Renal cortical epithelial cell (primary cell): ENCODE measurements at regions not wholly inside any gene's neighbourhood (a gene's known extent, or its start where the extent isn't known, plus 50 kb on each side); places are given as distances from the start of the nearest gene placed in this dataset.
"Not testable (repeated sequence)": the region's sequence is repeated elsewhere in the genome, so short reads cannot be mapped to it uniquely, and the experiment has no call there.

Source experiments
- DNase-seq: peaks from one replicate; pipeline ENCODE4 v3.0.0-alpha.2; 2011; ENCODE audit warnings: low read depth

- no peak for DNase-seq
Observed at GRCh38 chr12:83365317-83365716, 678.6 kb downstream of the TMTC2 start.

GRCh38 chr12:83361475-83361874 lies 674.8 kb downstream of the TMTC2 start:
- no peak for DNase-seq

GRCh38 chr12:83361071-83361470 lies 674.4 kb downstream of the TMTC2 start:
- DNase-seq, result no peak

DNA sequence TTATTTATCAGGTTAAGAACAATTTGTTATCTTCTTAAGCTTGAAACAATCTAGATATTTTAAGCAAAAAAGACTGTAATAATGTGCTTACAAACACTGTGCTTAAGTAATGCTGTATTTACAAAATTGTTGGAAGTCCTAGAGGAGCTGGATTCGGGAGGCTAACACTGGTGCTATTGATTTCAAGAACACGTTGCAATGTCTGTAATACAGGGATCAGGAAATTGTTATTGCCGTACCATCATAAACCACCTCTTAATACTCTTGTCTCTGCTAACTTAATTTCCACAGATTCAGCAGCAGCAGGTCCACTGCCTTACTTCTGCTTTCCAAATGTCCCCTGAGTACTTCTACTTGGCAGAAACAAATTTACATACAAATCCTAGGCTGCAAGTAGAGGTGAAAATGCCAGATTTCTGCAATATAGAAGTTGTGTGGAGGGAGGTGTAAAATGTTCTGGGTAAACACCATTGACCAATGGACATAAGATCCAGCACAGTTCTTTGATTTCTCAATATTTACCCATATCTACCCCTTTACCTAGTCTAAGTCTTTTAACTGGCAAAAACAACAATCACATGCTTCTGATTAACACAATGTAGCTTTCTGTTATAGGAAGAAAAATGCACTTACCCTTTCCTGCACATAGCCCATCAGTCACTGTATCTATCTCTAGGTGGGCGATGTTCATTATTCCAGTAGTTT lies 663.4 kb downstream of the TMTC2 start:
- no peak for DNase-seq

GRCh38 chr12:83346333-83346732 lies 659.6 kb downstream of the TMTC2 start:
- no peak for DNase-seq

- DNase-seq, result no peak
Observed at GRCh38 chr12:83343767-83344166, 657.1 kb downstream of the TMTC2 start.

- no peak for DNase-seq
Observed at GRCh38 chr12:83335748-83336147, 649.0 kb downstream of the TMTC2 start.

DNA sequence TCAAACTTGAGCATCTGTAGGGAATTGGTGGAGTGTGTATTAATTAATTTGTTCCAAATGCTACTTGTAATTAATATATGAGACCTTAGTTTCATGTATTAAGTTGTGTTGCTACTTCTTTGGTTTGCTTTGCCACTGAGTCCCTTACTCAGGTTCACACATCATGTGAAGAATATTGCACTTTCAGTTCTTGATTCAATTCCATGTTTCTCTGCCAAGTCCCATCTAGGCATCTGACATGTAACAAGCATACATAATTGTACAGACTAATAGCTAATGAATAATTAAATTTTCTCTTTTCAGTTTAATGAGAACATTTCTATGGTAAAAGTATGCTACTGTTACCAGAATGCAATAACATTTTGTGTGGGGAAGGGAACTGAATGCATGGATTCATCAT lies 640.0 kb downstream of the TMTC2 start:
- no peak for DNase-seq

DNA sequence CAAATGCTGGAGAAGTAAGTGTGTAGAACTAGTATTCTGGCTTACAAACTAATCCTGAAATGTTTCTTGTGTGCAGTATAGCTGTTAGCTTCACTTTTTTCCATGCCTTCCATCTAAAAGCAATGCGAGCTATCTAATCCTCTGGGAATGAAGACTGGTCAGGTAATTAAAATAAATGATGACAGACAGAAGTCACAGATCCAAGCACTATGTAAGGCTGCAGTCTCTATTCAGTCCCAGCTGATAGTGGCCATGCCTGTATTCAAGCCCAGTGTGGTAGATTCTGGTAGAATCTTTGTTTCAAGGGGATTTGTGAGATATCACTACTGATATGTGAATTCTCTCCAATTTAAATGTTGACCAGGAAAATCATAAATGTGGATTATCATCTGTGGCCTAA lies 637.2 kb downstream of the TMTC2 start:
- DNase-seq, result no peak

DNA sequence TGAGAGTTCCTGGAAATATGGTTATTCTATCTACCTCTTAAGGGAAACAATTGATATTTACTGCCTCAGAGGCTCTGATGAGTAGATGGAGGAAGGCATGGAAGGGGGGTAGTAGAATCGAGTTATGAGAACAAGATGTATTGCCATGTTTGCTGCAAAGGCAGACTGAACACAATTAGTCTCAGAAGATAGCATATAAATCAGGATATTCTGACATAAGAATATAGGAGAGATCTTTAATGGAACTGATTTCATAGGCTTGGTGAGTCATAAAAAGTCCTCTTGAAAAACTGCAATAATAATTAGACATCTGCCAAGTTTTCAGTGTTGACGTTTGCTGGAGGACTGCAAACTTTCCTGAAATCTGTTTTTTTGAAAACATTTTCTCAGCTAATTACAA lies 636.1 kb downstream of the TMTC2 start:
- no peak for DNase-seq

- DNase-seq, result no peak
Observed at GRCh38 chr12:83321971-83322370, 635.3 kb downstream of the TMTC2 start.

DNA sequence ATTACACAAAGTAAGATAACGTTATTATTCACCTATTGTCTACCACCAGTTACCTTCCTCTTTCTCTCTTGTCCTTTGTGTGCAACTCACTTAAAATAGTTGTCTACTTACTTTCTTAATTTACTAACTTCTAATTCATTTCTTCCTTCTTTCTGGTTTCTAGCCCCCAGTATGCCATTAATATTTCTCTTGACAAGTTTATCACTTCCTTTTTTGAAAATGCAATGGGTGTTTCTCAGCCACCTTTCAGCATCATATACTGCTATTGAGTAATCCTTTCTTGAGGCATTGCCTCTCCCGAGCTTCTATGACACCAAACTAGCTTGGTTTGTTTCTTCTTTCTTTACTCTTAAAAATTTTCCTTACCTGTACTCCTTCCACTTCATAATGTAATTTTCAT lies 633.6 kb downstream of the TMTC2 start:
- DNase-seq, result no peak

GRCh38 chr12:83318386-83319098 lies 631.8 kb downstream of the TMTC2 start:
- no peak for DNase-seq

DNA sequence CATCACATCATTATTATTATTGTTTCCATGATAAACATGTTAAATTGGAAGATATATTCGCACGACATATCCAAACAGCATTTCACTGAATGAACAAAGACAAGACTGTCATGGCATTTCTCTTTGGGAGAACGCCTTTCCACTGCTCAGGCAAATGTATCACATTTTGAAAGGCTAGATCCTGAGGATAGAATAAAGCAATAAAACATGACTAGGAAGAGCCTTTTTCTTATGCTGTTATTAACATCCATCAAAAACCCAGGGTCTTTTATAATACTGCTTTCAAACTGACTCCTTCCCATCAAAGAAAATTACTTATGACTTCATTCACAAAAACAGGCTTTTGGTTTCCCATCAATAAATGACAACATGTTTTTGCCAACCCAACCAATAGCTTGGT lies 630.9 kb downstream of the TMTC2 start:
- no peak for DNase-seq

- no peak for DNase-seq
Observed at GRCh38 chr12:83313827-83314226, 627.1 kb downstream of the TMTC2 start.

DNA sequence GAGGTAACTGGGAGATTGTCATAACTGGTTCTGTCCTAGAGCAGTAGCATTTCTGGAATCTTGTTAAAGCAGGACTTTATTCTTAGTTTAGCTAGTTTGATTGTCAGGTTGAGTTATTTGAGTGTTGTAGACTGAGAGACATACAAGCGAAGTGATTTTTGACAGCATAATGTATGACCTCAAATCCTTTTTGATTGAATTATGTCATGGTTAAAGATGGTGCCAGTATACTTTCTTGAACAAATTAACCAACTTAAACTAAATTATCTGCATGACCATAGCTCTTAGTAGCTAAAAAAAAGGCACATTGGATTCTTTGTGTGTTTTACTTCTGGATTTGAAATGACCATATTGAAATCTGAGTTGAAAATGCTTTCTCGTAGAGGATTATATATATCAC lies 626.6 kb downstream of the TMTC2 start:
- no peak for DNase-seq

DNA sequence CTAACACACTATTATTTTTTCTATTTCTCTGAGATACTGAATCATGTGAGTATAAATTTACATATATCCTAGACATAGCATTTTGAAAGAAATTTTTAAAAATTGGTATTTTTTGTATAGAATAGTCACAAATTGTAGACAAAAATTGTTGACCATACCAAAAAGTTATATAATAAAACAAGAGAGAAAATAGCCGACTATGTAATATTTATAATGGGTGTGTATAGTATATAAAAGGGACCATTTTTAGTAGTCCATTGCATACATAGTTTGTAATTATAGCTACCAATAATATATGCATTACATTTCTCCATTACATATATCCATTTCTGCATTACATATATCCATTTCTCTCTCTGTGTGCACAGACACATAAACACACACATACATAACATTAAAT lies 590.2 kb downstream of the TMTC2 start:
- DNase-seq, result no peak

GRCh38 chr12:83271201-83271600 lies 584.5 kb downstream of the TMTC2 start:
- no peak for DNase-seq

DNA sequence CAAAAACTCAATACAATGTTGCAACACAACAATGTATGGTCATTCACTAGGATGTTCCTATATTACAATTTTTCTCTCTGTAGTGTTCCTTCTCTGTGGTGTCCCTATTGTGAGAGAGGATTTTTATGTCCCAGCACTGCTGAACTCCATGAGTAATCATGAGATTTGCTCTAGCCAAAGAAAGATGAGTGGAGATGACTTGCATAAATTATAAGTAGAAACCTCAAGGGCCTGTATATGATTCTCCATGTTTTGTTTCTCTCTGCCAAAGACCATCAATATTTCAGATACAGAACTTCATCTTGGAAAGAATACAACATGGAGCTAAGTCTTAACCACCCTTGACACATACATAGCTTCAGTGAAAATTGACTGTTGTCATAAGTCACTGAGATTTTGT lies 579.1 kb downstream of the TMTC2 start:
- DNase-seq, result no peak

GRCh38 chr12:83261998-83262397 lies 575.3 kb downstream of the TMTC2 start:
- no peak for DNase-seq

- not testable (repeated sequence) for DNase-seq
Observed at GRCh38 chr12:83260126-83260525, 573.4 kb downstream of the TMTC2 start.

- no peak for DNase-seq
Observed at GRCh38 chr12:83257726-83258125, 571.0 kb downstream of the TMTC2 start.

- no peak for DNase-seq
Observed at GRCh38 chr12:83256562-83256961, 569.9 kb downstream of the TMTC2 start.

DNA sequence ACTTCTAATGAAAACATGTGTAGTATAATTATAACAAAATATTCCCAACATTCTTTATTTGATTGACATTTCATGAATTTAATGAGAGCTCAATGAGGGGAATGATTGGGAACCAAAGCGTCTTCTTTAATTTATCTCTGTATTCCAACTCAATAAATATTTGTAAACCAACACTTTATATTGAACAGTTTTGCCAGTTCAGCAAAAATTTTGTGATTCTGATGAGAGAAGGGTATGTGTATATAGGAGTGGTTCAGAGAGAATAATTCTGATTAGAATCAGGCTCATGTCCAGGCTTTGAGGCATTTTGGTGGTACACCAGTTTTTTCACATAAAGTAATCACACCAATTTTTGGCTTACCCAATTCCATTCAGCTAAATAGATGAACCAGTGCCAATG lies 564.2 kb downstream of the TMTC2 start:
- no peak for DNase-seq
